ENCODE measurements at regions not wholly inside any gene's neighbourhood (a gene's known extent, or its start where the extent isn't known, plus 50 kb on each side); places are given as distances from the start of the nearest gene placed in this dataset.

- TF ChIP-seq EZH2 (IDR thresholded peaks at IDR 0.05; ENCODE audit: low read depth), result no peak
- TF ChIP-seq CTCF (conservative IDR thresholded peaks at IDR 0.05), result no peak
Observed at GRCh38 chr2:236981701-236982485, 103.8 kb upstream of the COPS8 start.
